GM18511 (cell line): ENCODE measurements at regions not wholly inside any gene's neighbourhood (a gene's known extent, or its start where the extent isn't known, plus 50 kb on each side); places are given as distances from the start of the nearest gene placed in this dataset.

ENCODE experiments used
- ATAC-seq: cut with Tn5 transposase; IDR thresholded peaks from one replicate; pipeline ENCODE4 v1.9.1; 2021; ENCODE audit warnings: mild to moderate bottlenecking, moderate library complexity; ENCODE audit not compliant: unreplicated experiment

DNA sequence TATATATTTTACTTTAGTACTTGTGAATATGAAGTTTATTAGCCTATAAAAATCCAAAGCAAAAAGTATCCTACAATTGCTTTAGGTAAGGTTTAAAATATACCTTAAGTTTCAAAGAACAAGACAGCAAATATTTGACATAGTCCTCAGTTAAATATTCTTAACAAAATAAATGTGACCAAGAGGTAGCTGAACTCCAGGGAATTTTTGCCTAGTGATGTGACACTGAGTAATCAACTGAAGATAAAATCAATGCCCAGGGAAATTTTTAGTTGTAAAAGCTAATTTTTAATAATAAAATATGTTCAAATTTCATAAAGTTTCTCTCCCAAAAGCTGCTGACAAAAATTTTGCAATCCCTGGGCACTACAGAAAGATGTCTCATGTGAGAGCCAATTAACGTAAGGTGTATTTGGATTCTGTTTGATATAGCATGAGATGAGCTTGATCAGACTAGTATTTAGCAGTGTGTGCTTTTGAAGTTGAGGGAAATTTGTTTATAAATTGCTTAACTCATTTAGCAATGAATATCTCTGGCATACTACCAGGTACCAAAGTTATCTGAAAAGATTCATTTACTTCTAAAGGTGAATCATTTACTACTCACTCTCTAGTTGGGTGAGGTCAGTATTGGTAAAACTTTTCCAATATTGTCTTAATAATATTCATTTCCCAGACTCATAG, 80.2 kb upstream of the PALMD start:
- ATAC-seq, result no peak

DNA sequence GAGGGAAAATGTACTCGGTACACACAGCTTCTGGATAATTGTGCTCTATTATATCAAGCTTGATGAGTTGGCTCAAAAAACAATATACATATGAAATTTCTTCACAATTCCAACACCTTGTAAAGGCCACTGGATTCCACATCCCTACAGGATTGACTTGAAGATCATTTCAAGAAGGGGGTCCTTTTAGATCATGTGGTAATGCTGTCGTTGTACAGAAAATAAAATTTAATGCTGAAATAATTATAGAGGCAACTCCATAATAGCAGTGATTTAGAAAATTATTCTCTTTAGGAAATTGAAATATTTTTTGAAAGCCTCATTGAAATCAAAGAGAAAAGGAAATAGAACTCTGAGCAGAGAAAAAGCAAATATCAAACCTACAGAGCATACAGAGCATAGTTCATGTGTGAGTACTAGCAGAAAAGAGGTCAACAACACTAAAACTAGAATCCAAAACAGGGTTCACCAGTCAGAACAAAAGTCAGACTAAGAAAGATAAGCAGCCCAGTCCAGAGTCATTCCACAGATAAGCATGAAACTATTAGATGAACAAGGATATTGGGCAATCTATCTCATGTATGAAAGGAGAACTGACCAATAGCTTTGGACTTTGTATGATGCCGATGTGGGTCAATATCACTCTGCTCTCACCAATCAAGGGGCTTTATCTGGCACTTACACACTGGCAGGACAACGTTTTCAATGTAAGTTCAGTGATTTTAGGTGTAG, 79.5 kb upstream of the PALMD start:
- no peak for ATAC-seq

DNA sequence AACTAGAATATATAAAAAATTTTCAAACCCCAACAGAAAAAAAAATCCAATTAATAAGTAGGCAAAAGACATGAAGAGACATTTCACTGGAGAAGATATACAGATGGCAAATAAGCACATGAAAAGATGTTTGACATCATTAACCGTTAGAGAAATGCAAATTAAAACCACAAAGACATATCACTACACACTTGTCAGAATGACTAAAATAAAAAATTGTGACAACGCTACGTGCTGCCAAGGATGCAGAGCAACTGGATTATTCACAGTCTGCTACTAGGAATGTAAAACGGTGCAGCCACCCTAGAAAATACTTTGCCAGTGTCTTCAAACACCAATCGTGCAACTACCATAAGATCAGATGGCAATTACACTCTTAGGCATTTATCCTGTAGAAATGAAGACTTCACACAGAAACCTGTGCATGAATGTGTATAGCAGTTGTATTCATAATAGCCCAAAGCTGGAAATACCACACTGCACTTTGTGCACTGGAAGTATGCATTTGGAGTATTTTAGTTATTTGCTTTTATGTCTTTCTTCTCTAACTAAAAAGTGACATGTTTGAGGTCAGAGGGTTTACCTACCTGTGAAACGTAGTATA, 75.3 kb upstream of the PALMD start:
- no peak for ATAC-seq

DNA sequence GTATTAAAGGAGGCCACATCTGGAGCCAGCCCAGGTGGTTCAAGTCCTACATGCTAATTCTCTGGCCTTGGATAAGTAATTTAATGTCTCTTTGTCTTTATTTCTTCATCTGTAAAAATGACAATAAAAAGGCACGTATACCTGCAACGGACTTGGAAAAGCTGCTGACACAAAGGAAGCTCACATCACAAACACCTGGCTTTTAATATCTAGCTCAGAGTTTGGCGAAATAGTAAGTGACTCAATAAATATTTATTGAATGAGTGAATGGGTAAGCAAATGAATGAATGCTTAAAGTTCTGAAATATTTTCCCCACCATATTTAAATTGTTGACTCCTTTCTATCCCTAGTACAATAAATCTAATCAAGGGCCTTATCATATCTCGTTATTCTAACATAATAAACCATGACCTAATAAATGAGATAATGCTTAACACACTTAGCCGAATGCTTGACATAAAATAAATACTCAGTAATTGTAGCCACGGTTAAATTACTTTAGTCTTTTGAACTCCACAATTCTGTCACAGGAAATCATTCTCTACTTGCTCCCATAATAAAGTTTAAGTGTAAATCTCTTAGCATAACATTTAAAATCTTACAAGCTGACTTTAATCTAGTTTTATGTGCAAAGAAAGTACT, 74.7 kb upstream of the PALMD start:
- no peak for ATAC-seq

DNA sequence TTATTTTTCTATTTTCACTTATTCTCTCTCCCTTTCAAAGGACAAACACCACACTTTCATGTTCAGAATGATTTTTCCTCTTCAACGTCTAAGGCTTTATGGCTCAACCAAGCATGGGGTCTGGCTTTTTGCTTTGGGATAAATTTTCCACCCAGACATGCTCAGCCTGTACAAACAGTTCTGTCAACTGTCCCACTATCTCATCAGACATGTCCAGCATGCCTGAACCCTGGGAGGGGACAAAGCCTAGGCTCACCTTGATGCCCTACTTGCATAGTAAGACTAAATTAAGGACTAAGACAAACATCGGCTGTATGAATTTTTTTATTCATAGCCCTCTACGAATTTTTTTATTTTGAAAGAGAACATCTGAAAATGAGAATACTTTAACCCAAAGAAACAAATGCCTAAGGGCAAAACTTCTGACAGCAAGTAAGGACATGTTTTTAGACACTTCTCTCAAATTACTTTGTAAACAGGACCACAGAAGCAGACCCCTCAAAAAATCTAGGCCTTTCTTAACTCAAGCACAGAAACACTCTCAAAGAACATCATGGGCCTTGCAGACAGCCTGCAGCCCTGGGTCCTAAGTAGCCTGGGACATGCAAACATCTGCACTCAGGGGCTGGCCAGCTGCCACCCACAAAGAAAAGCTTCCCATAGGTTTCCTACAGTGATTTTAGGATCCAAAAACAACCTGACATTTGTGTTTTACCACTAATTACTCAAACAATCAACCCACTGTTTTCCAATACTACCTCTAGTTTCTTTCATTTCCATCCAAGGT, 72.3 kb upstream of the PALMD start:
- no peak for ATAC-seq

DNA sequence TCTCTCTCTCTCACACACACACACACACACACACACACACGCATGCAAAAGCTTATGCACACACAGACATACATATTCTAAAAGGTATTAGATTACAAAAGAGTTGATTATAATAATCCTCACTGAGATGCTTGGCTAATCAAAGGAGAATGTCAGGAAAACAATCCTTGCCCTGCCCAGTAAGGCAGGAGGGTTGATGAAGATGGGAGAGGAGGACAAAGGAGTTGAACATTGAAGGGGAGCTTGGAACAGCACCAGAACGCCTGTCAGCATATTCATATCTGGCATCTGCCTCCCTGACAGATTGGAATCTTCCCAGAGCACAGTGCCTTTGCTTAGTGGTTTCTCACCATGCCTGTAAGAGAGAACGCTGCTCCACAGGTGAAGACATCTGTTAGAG, 68.6 kb upstream of the PALMD start:
- ATAC-seq, result no peak

DNA sequence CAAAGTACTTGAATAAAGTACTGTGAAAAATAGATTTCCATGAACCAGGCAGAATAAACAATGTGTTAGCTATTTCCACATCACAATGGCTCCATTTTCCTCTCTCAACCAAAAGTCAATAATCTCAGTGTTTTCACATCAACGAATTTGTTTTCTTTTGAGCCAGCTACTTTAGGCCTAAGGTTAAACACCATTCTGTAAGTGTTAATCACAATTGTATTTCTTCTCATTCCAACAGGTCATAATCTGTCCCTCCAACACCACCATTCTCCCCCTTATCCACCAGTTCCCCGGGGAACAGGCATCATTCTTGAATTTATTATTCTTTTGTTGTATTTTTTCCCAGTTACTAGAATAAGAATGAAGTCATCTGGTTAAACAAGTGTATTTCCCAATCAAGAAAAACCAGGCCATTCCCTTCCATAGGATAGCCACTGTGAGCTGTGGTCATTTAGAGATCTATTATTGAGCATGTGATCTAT, 66.2 kb upstream of the PALMD start:
- no peak for ATAC-seq

DNA sequence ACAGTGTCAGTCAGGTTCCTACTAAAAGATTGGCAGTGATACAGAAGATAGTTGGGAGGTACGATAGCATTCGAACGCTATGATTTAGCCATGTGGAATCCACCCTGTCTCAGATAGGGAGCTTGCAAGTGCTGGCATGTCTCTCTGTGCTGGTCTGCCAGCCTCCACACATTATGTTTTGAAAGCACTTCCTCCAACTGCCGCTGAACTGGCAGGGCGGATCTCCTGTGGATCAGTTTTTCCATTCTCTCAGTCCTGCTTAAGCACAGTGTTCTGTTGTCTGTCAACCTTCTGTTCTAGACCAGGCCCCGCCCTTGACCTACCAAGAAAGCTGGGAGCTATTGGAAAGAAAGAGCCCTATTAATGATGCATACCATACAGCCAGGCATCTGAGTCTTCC, 65.5 kb upstream of the PALMD start:
- no peak for ATAC-seq

DNA sequence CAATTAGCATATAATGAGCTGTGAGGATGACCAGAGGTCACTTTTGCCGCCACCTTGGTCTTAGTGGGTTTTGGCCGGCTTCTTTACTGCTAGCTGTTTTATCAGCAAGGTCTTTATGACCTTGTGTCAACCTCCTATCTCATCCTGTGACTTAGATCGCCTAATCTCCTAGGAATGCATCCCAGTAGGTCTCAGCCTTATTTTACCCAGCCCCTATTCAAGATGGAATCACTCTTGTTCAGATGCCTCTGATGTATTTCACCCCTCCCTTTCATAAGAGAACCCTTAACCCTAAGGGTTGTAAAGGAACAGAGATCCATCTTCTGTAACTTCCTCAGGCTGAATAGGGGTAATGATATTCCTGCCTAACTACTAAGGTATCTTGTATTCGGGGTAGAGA, 58.9 kb upstream of the PALMD start:
- no peak for ATAC-seq

DNA sequence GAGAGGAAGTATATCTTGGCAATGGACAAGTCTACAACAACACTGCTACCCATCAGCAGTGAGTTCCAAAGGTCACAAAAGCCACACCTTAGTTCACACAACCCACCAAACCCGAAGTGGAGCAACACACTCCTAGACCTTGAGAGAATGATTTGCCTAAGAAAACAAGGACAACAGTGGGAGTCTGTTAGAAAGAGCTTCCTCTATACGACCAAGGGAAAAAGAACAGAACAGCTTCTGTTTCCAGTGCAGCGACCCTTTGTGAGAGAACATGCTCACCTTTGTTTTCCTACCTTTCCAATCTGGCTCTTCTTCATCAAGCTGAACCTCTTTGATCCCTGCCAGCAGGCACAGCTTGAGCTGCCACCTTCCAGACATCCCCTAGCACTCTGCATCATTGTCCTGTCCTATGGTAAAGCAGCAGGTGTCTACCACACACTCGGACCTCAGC, 56.7 kb upstream of the PALMD start:
- no peak for ATAC-seq

DNA sequence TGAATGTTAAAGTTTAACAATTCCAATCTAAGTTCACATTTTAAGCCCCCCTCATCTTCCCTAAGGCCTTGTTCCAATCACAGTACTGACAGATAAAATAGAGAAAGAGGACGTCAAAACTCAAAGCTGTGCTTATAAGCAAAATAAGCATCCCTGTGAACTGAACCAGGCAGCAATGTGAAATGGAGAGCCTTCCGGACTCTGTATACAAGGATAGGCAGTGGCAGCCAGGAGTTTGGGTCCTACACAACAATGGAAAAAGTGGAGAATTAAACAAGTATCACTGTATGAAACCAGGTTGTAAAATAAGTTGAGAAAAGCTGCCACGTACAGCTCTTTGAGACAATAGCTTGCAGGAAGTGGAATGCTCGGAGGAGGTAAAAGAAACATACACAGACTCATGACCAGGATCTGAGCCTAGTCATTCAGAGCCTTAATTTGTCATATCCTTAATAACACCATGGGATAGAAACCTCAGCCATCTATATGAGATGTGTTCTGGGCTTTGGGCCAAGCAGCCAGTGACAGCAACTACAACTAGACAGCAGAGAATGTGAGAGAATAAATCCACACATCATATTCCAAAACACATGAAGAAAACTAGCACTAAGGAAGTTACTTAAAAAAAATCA, 55.2 kb upstream of the PALMD start:
- no peak for ATAC-seq

DNA sequence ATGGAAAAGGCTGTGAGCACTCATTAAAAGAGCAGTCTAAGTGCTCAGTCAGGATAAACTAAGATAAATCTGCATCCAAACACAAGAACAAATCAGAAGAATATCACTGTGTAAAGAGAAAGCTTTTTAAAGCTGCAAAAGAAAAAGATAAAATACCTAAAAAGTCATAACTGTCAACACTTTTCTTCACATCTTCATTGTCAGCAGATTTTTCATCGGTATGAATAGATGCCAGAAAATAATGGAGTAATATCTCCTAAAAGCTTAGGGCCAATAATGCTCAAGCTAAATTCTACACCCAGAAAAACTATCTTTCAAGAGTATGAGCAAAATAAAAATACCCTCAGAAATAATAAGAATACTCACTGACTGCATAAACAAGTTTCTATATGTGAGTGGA, 54.0 kb upstream of the PALMD start:
- no peak for ATAC-seq

DNA sequence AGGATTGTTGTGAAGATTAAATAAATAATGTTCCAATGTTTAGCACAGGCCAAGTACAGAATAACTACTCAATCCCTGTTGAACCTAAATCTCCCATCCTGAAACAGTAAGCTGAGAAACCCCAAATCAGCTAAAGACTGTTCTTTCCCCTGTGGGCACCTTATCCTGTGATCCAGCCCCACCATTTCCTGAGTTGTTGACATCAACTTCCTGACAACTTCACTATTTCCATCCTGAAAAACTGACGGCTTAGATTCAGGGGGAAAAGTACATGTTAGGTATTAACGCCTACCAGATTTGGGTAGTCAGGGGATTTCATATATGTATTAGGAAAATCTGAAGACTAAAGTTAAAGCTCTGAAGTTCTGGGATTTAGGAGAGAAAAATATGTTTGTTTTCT, 51.7 kb upstream of the PALMD start:
- ATAC-seq, result no peak

DNA sequence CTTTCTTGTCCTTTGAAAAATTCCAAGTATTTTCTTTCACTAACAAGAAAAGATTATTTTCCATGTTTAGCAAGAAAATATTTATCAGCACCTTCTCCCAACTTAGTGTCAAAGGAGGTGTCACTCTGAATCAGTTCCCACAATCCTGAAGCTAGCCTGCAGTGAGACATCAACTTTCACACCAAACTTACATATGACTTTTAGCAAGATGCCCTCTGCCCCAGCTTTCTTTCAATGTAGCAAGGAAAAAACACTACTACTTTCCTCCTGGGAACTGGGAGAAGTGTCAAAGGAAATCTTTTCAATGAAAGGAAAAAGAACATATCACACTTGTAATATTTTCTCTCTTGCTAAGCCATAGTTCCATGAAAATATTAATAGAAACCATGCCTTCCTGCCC, 50.9 kb upstream of the PALMD start:
- no peak for ATAC-seq

DNA sequence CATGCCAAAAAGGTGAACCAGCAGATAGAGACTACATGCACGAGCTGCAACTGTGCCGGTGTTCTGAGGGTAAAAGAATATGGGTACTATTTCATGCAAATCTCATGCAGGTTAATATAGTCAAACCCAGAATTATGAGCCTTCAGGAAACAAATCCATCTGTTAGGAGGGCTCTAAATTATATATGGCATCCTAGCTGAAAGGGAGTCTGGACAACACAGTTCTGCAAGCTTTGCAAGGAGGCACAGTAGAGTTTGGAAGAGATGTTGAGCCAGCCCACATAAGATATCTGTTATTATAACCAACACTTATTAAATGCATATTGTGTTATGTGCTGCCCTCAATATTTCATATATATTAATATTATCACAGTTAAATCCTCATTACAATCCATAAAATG, 50.5 kb upstream of the PALMD start:
- ATAC-seq, result no peak
